ENCODE measurements at regions not wholly inside any gene's neighbourhood (a gene's known extent, or its start where the extent isn't known, plus 50 kb on each side); places are given as distances from the start of the nearest gene placed in this dataset.

- DNase-seq (ENCODE audit: low spot score): no peak
Measured at GRCh38 chr1:5465281-5465711, 526.9 kb downstream of the NPHP4 start.

DNA sequence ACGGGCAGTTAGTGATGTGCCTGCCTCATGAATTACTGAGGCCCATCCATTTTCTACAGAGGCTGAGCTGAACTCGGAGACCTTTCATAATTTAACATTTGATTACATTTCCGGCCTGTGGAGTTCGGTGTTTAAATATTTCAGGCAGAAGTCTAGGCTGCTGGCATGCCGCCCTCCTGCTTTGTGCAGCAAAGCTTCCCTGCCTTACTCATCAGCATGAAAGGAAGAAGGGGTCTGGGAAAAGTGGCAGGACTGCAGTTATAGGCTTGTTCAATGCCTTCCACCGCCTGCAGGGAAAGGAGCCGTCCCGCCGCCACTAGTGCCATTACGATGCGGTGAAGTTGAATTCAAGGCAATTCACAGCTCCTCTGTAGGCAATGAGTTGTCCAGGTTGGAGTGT, 527.9 kb downstream of the NPHP4 start:
- no peak for DNase-seq (ENCODE audit: low spot score)

GRCh38 chr1:5460974-5461373, 531.3 kb downstream of the NPHP4 start:
- no peak for DNase-seq (ENCODE audit: low spot score)

DNA sequence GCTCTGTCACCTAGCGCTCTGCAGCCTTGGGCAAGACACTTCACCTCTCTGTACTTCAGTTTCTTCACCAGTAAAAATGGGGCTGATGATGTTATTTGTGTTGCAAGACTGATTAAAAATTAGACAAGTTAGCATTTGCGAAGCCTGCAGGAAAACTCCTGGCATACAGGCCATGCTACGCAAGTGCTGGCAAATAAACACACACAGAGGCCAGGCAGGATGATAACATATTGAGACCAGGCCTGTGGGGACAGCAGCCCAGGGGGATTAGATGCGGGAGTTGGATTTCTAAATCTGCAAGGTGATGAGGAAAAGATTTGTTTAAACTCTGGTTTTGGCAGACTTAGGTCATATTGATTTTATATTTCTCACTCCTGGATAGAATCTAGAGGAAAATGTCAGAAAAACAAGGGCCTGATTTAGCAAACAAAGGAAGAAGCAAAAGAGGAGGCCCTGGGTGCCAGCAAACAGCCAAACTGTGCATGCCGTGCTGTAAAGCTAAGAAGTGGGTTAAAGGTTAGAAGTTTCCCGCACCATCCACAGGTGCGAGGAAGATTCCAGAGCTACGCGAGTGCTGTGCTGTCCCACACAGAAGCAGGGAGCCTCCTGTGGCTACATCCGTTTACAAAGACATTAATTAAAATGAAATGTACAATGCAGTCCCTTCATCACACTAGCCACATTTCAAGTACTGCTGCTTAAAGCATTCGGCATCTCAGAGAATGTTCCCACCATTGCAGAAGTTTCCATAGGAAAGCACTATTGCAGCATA, 532.2 kb downstream of the NPHP4 start:
- DNase-seq (ENCODE audit: low spot score): no peak

DNA sequence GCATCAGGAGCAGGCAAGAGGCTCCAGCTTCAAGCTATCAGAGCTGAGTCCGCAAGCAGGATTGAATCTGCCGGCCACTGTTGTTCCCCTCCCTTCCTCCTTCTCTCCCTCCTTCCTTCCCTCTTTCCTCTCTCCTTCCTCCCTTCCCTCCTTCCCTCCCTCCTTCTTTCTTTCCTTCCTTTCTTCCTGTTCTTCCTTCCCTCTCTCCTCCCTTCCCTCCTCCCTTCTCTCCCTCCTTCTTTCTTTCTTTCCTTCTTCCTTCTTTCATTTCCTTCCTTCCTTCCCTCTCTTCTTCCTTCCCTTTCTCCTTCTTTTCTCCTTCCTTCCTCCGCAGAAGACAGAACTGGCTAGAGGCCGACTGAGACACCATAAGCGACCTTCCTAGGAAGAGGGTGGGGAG, 534.0 kb downstream of the NPHP4 start:
- no peak for DNase-seq (ENCODE audit: low spot score)

GRCh38 chr1:5456090-5456811, 536.0 kb downstream of the NPHP4 start:
- DNase-seq (ENCODE audit: low spot score): no peak

DNA sequence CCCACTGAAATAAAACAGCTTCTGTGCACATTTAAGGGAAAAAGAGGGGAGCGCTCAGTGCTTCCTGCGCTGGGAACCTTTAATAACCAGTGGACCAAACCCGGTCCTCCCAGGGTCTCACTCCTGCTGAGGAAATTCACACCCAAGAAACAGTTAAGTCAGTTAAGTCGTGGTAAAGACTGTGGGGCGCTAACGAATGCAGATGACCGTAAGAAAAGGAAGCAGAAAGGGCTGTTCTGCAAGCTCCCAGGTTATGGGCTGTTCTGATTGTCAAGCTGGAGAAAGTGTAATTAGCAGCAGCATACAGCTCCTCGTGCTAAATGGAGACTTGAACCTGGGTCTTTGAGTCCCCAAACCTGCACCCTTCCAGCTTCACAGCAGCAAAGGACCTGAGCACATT, 536.6 kb downstream of the NPHP4 start:
- no peak for DNase-seq (ENCODE audit: low spot score)

DNA sequence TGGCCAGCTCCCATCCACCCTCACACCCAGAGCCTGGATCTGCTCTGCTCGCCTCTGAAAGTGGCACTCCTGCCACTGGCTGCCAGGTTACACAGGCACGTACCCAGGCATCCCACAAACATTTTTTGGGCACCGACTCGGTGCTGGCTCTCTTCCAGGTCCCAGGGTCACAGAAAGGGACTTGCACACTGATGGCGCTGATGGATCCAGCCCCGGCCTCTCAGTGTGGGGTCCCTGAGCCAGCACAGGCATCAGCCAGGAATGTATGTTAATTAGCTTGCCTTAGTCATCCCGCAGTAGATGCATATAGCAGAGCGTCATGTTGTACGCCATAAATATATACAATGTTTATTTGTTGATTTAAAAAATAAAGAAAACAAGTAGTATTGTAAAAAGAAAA, 537.2 kb downstream of the NPHP4 start:
- no peak for DNase-seq (ENCODE audit: low spot score)

GRCh38 chr1:5453347-5453746, 538.9 kb downstream of the NPHP4 start:
- no peak for DNase-seq (ENCODE audit: low spot score)

DNA sequence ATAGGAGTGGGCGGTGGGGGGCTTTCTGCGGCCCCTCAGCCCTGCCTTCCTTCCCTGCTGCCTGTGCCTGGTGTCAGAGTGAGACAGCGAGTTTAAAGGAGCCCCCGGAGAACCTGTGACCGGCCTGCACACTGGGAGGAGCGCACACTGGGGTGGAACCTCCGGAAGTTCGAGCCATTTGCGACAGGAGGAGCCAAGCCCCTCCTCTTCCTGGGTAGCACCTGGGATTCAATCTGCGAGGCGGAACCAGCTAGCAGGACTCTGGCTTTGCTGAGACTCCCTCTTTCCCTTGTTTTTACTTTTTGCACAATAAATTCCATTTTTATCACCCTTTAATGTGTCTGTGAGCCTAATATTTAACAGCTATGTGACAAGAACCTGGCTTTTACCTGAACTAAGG, 540.6 kb downstream of the NPHP4 start:
- no peak for DNase-seq (ENCODE audit: low spot score)

GRCh38 chr1:5448486-5448885, 543.7 kb downstream of the NPHP4 start:
- DNase-seq (ENCODE audit: low spot score): no peak

DNA sequence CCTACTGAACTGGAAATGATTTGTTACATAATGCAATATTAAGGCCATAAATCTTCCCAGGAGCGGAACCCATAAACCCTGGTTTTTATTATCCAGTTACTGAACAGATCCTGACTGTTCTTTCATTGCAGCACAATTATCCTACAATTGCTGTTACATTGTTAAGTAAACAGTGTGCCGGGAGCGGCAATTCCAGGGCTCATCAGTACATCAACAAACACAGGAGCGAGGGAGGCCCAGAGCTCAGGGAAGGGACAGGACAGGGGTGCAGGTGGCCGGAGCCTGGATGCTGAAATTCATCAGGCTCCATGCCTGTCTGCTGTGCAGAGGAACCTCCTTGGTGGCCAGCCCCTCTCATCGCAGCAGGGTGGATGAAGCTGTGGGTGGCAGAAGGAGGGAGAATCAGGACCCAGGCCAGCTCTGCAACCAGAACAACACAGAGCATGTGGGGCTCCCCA, 544.7 kb downstream of the NPHP4 start:
- no peak for DNase-seq (ENCODE audit: low spot score)

DNA sequence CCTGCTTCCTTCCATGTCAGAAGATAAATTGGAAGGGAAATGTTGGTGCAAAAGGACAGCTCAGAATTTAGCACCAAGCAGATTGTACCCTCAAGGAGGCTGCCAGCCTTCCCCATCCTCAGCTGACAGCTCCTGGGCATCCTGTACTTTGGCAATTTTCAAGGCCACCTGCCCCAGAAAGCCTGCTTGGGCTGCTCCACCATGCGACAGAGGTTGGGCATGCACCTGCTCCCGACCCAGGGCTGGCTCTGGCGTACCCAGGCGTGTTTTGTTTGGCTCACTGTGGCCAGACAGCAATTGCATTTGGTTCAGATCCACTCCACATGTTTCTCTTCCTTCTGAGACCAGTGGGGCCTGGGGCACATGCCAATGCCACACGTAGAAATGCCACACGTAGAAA, 547.8 kb downstream of the NPHP4 start:
- no peak for DNase-seq (ENCODE audit: low spot score)

DNA sequence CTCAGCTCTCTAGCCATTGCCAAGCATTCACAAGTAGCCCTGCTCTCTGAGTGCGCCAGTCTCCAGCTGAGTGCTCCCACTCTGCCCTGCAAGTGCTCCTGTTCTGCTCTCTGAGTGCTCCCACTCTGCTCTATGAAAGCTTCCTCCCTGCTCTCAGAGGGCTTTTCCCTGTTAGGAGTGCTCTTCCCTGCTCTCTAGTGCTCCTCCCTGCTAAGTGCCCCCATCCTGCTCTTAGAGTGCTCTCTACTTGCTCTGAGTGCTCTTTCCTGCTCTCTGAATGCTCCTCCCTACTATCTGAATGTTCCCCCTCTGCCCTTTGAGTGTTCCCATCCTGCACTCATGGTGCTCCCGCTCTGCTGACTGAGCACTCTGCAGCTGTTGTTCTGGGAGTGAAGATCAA, 555.4 kb downstream of the NPHP4 start:
- DNase-seq (ENCODE audit: low spot score): no peak

DNA sequence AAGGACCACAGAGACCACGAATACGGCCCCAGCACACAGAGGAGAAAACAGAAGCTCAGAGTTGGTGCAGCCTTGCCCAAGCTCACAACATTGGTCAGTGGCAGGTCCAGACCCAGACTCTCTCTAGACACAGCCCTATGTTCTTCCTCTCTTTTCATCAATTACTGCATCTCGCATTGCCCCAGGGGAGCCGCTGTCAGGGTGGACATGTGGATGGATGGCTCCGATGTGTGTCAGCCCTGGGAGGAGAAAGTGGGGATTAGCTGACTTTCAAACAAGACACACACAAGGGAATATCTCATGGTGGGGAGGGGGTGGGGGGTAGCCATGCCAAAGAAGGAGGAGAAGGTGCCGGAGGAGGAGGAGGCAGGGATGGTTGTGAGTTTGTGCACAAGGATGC, 556.8 kb downstream of the NPHP4 start:
- DNase-seq (ENCODE audit: low spot score): no peak

DNA sequence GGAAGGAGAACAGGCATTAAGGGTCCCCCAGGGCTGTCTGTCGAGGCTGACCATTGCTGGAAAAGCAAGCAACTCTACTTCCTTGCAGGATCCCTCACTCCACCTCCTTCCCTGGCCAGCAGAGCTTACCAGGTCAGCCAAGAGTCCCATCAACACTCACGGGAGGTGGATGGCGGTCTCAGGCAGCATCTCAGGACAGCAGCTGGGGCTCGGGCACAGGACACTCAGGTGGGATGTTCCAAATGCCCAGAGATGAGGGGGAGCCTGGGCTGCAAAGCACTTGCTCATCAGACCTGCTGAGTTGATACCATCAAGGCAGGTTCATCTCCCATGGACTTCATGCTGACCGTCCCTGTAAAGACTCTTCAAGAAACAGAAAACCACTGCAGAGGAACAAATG, 559.8 kb downstream of the NPHP4 start:
- DNase-seq (ENCODE audit: low spot score): no peak

- DNase-seq (ENCODE audit: low spot score): no peak
Measured at GRCh38 chr1:5430911-5431697, 561.1 kb downstream of the NPHP4 start.

DNA sequence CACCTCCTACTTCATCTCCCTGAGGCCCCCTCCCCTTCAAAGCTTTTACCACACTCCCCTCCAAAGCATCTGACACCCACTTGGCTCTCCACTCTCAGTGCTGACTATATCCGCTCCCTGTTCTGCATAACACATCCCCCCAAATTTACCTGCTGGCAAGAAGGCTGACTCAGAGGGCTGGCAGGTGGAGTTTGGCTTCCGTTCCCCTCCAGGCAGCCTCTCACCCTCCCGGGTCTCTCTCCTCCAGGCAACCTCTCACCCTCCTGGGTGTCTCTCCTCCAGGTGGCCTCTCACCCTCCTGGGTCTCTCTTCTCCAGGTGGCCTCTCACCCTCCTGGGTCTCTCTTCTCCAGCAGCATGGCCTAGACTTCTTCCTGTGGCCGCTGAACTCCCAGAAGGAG, 562.1 kb downstream of the NPHP4 start:
- no peak for DNase-seq (ENCODE audit: low spot score)

DNA sequence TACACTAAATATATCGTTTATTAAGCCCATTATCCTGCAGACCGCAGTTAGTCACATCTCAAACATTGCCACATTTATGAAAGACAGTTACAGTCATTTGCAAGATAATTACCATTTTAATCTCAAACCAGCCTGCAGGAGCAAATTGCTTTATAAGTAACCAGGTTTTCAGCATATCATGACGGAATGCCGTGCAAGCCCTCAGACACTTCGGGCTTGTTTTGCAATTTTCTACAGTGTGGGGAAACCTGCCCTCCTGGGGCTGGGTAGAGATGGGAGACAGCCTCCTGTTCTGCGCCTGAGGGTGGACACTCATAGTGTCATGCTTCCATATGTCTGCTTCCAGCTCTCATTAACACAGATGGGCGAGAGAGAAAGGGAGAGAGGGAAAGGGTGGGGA, 563.9 kb downstream of the NPHP4 start:
- DNase-seq (ENCODE audit: low spot score): no peak

DNA sequence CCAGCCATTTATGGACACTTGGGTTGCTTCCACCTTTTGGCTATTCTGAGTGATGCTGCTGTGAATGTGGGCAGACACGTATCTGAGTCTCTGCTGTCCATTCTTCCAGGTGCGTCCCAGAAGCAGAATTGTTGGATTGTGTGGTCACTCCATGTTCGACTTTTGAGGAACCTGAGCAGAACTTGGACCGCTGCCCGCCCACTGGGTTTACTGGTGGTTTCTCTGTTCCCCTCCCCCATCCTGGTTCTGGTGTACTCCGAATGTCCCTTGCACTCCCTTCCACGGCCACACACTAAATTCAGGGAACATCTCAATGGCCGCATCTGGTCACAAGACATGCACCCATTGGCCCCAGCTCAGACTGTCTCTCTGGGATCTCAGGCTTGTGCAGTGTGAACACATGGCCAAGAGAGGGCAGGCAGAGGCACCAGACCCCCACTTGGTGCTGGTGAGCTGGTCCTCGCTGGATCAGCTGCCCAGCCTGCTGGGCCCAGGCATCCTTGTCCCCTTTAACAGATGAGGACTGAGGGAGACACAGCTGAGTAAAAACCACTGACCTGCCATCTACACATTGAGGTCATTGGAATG, 565.1 kb downstream of the NPHP4 start:
- no peak for DNase-seq (ENCODE audit: low spot score)

- no peak for DNase-seq (ENCODE audit: low spot score)
Measured at GRCh38 chr1:5424802-5425703, 567.2 kb downstream of the NPHP4 start.
